Stimulated activated CD4-positive, alpha-beta T cell treated with anti-CD3 and anti-CD28 coated beads, Interleukin-12 subunit alpha, Interleukin-12 subunit beta, amount 100 ng/mL, for 24 hours (primary cell): ENCODE measurements at regions not wholly inside any gene's neighbourhood (a gene's known extent, or its start where the extent isn't known, plus 50 kb on each side); places are given as distances from the start of the nearest gene placed in this dataset.

Experiments used
- DNase-seq, 2 experiments: peaks; one replicate each; pipeline ENCODE4 v3.0.0-alpha.2; 2020; ENCODE audit warnings: low read depth in 2 of 2

- no peak for DNase-seq
Observed at GRCh38 chr6:134495890-134496248, 178.0 kb upstream of the SGK1 start.

GRCh38 chr6:134495203-134495889, 177.4 kb upstream of the SGK1 start:
- DNase-seq: no peak

- no peak for DNase-seq
Observed at GRCh38 chr6:134493789-134494188, 175.9 kb upstream of the SGK1 start.

GRCh38 chr6:134491477-134491876, 173.6 kb upstream of the SGK1 start:
- DNase-seq: no peak

- DNase-seq: no peak
Observed at GRCh38 chr6:134482593-134483270, 164.8 kb upstream of the SGK1 start.

- no peak for DNase-seq
Observed at GRCh38 chr6:134481966-134482365, 164.1 kb upstream of the SGK1 start.

GRCh38 chr6:134480593-134480992, 162.7 kb upstream of the SGK1 start:
- DNase-seq: no peak

GRCh38 chr6:134478764-134479399, 161.0 kb upstream of the SGK1 start:
- DNase-seq: no peak

GRCh38 chr6:134477991-134478635, 160.2 kb upstream of the SGK1 start:
- DNase-seq: no peak

GRCh38 chr6:134474955-134475354, 157.0 kb upstream of the SGK1 start:
- no peak for DNase-seq

- DNase-seq: no peak
Observed at GRCh38 chr6:134472661-134473060, 154.7 kb upstream of the SGK1 start.

- DNase-seq: no peak
Observed at GRCh38 chr6:134472046-134472445, 154.1 kb upstream of the SGK1 start.

GRCh38 chr6:134470457-134470975, 152.6 kb upstream of the SGK1 start:
- no peak for DNase-seq

- DNase-seq: no peak
Observed at GRCh38 chr6:134469702-134470456, 152.0 kb upstream of the SGK1 start.

GRCh38 chr6:134468633-134469032, 150.7 kb upstream of the SGK1 start:
- no peak for DNase-seq

- no peak for DNase-seq
Observed at GRCh38 chr6:134467620-134468019, 149.7 kb upstream of the SGK1 start.

GRCh38 chr6:134466771-134467525, 149.0 kb upstream of the SGK1 start:
- no peak for DNase-seq

- no peak for DNase-seq
Observed at GRCh38 chr6:134464690-134465411, 146.9 kb upstream of the SGK1 start.

GRCh38 chr6:134458857-134459657, 141.1 kb upstream of the SGK1 start:
- DNase-seq: no peak
